Midbrain (tissue), 1 donor: ENCODE measurements at regions not wholly inside any gene's neighbourhood (a gene's known extent, or its start where the extent isn't known, plus 50 kb on each side); places are given as distances from the start of the nearest gene placed in this dataset.
"Not testable (repeated sequence)": the region's sequence is repeated elsewhere in the genome, so short reads cannot be mapped to it uniquely, and the experiment has no call there.

Source experiments
- DNase-seq: peaks from one replicate; lab custom pipeline; 2025; lab: John Stamatoyannopoulos, UW

DNA sequence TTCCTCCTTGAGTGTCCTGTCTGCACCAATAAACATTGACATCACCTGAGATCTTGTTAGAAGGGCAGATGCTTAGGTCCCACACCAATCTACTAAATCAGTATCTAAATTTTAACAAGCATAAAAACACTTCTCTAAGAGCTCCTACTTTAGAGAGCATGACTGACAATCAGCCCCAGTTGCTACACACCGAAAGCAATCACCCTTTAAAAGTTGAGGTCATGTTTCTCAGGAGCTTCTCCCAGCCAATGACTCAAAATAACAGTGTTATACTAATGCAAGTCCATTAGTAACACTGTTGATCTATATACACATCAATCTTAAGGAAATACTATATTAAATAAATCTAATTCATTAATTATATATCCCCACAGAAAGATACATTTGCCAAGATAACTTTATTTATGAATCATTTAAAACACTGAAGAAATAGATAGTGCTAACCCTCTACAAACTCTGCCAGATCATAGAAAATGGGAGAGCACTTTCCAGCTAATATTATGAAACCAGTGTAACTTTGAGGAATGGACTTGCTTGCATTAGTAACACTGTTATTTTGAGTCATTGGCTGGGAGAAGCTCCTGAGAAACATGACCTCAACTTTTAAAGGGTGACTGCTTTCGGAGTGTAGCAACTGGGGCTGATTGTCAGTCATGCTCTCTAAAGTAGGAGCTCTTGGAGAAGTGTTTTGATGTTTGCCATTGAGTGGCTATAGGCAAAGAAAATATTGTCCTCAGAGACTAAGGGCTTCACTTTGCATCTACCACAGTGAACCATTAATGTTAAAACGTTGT is 109.8 kb upstream of the HDX start:
- no peak for DNase-seq

DNA sequence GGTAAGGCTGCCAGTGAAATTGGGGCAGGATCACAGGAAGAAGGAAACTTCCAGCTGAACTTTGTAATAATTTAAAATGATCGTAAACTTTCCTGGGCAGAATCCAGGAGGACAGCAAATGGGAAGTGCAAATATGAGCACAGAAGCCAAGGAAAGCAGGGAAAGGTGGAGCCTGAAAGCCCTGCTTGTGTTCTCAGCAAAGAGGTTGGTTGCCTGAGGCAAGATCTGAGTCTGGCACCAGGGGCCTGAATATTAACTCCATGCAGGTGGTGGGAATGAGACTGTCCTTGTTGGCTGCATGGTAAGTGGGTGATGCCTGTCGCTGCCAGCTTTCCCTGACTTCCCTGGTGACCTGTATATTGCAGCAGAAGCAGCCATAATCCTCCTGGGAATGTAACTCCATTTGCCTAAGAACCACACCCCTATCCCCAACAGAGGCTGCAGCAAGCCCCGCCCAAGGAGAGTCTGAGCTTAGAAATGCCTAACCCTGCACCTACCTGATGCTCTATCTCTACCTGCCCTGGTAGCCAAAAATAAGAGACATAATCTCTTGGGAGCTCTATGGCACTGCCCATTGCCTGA is 132.0 kb upstream of the HDX start:
- no peak for DNase-seq

DNA sequence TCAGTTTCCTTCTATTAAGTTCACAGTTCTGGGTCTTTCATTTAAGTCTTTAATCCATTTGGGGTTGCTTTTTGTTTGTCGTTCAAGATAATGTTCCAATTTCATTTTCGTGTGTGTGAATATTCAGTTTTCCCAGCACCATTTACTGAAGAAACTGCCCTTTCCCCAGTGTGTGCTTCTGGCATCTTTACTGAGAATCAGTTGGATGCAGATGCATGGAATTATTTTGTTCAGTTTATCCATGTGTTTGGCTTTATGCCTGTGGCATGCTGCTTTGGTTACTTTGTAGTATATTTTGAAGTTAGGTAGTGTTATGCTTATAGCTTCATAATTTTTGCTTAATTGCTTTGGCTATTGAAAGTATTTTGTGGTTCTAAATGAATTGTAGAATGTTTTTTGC is 163.8 kb upstream of the HDX start:
- DNase-seq = no peak

DNA sequence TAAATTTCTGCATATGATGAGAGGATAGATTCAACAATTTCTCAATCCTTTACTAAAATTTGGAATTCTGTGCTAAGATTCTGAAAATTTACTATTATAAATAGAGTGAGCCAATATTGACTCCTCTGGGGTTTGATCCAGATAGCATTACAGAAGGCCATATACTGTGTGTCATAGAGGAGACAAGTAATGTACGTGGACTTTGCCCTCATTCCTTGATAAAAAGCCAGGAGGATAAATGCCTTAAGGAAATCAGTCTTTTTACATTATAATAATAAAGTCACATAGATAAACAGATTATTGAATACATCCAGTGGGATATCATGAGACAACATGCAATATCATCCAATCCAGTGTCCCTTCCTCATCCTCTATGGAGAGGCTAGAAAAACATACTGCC is 188.0 kb upstream of the HDX start:
- DNase-seq = no peak

DNA sequence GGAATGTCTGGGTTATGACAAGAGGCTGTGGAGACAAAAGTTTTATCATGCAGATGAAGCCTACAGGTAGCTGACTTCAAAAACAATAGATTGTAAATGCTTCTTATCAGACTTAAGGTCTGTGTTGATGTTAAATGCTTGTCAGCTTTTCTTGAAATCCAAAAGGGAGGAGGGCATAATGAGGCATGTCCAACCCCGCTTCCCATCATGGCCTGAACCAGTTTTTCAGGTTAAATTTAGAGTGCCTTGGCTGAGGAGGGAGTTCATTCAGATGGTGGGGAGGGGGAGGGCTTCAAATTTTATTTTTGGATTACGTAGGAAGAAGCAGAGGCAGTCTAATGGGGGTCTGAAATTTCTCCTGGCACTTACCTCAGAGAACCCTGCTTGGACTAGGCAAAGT is 207.7 kb upstream of the HDX start:
- no peak for DNase-seq

DNA sequence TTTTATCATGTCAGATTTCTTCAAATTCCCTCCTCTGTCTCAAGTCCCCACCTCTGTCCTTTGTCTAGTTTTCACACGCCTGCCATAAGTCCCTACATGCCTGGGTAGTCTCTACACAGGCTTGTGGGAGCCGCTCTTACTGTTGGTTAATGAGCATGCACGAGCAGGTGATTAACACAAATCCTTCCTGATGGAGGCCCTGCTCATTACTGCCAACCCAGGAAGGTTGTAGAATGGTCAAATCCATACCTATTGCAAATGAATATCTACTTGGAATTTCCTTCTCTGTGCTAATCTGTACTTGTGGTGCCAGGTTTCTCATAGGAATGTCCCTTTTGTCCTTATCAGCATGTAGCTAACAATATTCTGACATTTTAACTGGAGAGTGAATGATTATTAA is 208.4 kb upstream of the HDX start:
- DNase-seq = no peak

DNA sequence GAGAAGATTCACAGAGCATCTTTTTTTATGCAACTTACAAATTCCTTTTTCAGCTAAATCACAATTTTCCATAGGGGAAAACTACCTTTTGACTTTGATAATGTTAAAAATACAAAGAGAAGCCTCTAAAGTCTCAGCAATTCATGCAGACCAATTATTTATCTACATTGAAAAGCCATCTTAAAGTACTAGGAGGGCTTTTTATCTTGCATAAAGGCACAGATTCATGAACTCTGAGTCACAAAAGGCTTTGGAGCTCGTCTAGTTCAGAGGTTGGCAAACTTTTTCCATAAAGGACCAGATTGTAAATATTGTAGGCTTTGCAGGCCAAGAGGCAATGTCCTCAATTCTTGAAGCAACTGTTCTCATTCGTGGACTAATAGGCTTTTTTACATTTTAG is 210.4 kb upstream of the HDX start:
- no peak for DNase-seq

DNA sequence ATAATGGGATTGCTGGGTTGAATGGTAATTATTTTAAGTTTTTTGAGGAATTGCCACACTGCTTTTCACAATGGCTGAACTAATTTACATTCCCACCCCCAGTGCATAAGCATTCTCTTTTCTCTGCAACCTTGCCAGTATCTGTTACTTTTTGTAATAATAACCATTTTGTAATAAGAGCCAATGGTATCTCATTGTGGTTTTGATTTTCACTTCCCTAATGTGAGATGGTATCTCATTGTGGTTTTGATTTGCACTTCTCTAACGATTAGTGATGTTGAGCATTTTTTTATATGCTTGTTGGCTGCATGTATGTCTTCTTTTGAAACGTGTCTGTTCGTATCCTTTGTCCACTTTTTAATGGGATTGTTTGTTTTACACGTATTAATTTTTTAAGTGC is 213.1 kb upstream of the HDX start:
- no peak for DNase-seq

DNA sequence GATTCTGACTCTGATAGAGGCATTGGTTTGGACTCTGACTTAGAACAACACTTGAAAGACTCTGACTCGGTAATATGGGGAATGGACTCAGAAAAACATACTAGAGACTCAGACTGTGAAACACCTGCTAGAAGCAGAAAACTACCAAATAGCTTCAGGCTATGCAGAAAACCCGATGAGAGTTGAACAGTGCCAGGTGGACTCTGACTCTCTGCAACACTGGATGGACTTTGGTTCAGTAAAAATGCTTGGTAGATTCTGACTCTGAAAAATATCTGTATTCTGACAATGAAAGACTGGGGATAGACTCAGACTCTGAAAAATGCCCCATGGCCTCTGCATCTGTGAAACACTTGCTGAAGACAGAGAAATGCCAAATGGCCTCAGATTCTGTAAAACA is 215.1 kb upstream of the HDX start:
- DNase-seq = no peak

DNA sequence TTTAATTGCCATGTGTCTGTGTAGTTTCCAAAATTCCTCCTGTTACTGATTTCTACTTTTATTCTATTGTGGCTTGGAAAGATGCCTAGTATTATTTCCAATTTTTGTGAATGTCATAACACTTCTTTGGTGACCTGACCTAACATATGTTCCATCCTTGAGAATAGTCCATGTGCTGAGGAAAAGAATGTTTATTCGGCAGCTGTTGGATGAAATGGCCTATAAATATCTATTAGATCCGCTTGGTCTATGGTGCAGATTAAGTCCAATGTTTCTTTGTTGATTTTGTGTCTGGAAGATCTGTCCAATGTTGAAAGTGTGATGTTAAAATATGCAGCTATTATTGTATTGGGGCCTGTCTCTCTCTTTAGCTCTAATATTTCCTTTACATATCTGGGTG is 219.2 kb upstream of the HDX start:
- no peak for DNase-seq

DNA sequence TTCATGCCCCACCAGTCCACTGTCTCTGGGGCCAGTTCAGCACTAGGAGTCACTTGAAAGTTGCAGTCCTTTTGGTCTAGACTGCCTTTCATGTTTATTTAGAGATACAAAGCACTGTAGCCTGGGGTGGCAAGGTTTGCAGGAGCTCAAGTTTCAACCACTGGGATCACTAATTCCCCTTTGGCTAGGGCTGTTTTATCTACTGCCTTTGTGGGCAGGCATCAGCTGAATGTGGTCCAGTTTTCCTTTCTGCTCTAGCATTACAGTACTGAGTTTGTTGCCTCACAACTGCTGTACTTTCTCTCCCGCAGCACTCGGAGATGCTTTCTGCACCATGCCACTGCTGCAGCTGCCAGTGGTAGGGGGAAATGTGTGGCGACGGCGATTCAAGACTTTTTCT is 222.3 kb upstream of the HDX start:
- no peak for DNase-seq

DNA sequence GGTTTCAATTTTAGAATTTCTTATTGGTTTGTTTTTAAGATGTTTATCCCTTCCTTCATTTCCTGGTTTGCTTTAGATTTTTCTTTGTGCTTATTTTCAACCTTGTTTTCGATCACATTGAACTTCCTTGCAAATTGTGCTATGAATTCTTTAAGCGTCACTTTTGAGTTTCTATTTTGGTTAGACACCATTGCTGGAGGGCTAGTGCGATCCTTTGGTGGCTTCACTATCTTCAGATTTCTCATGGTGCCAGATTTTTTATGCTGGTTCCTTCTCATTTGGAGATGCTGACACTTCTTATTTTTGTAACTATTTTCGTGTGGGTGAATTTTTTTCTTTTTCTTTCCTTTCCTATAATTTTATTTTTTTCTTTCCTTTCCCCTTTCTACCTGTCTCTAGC is 227.2 kb upstream of the HDX start:
- no peak for DNase-seq

DNA sequence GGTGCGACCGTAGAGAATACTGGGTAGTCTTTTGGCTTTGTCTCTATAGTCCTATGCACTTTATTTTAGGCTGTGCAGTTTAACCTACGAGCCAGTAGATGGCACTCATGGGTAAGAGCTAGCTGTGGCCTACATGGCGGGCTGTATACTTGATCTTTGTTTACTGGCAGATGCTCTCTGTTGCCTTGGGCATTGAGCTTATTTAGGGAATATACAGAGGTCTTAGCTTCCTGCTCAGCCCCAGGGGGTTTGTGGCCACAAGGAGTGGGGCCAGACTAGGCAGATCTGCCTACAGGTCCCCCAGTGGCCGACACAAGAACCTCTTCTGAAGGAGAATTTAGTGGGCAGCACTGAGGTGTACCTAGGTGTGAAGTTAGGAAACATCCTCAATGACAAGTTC is 227.6 kb upstream of the HDX start:
- DNase-seq = peak; percentile 43

DNA sequence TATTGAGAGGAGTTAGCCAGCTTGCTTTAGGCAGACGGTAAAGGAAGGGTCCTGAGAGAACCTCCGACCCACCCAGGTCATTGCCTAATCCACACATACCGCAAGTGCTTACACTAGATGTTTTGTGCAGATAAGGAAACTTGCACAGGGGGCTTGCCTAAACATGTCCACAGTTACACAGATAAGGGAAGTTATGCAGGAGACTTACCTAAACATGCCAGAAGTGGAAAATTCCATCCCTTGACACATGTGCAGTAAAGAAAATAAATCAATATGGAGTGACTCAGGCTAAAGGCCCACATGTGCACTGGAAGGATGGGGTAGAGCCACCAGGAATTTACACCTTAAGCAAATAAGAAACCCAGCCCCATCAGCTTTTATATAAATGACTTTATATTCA is 232.8 kb upstream of the HDX start:
- no peak for DNase-seq

DNA sequence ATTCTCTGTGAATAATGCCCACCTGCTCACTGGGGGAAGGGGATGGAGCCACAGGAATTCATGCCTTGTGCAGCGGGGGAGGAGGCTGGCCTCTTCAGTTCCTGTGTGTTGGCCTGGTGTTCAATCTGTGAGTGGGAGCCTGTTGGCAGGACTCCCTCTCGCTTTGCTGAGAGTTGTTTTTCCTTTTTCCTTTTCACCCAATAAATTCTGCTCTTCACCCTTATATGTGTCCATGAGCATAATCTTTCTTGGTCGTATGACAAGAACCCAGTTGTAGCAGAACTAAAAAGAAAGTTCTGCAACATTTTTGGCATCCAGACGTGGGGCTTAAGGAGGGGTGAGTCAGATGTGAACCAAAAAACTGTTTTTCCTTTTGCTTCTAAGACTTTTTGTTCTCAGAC is 235.2 kb upstream of the HDX start:
- no peak for DNase-seq

DNA sequence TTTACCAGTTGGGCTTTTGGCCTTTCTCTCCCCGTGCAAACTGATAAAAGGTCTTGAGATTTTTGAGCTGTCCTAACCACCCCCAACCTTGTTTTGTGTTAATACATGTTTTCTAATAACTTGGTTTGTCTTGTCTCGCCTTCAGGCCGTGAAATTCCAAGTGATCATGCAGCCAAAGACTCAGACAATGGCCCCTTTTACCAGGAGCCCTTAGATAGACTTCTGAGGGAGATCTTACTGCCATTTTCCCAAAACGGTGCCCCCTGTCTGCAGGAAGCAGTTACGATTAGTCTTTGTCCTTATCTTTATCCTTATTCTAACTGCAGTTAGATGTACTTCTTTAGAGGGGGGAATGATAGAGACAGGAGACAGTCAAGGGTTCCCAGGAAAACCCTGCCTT is 245.3 kb upstream of the HDX start:
- no peak for DNase-seq

DNA sequence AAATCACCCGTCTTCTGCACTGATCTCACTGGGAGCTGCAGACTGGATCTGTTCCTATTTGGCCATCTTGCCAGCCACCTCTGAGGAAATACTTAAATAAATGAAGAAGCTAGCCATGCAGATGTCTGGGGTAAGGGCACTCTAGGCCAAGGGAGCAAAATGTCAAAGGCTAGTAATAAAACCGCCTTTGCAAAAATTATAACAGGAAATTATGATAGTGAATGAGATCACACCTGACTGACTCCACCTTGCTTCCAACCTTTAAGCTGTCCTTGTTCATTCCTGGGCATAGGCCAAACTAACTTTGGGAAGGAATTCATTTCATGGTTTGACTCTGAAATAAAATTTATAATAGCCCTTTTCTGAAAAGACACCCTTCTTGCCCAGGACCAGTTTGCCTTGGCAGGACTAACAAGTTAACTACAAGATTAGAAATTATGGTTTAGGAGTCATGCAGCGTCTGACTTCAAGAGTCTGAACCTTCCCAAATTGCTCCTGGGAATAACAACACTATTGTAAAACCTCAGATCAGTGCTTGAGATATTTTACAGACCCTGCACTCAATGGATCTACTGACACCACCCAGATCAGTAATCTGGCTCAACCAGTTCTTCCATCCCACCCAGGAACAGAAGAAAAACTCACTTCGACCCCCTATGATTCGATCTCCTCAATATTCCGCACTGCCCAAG is 246.9 kb upstream of the HDX start:
- DNase-seq = no peak

DNA sequence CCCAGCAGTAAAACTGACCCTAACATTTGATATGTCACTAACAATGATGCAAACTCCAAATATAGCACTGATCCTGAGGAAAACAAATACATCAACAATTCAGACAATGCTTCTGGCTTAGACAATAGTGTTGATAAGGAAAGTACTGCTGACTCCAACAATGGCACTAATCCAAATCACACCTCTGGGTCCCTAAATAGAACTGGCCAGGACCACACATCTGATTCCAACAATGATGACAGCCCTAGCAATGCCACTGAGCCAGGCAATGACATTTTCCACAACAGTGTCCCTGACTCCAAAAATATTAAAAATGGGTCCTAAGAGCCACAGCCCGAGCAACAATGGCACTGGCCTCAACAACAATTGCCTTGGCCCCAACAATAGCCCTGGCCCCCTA is 243.1 kb upstream of the APOOL start:
- no peak for DNase-seq

DNA sequence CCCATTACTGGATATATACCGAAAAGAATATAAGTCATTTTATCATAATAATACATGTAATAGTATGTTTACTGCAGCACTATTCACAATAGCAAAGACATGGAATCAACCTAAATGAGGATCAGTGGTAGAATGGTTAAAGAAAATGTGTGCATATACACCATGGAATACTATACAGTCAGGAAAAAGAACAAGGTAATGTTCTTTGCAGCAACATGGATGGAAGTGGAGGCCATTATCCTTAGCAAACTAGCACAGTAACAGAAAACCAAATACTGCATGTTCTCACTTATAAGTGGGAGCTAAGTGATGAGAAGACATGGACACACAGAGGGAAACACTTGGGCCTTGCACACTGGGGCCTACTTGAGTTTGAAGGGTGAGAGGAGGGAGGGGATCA is 207.4 kb upstream of the APOOL start:
- DNase-seq = no peak

DNA sequence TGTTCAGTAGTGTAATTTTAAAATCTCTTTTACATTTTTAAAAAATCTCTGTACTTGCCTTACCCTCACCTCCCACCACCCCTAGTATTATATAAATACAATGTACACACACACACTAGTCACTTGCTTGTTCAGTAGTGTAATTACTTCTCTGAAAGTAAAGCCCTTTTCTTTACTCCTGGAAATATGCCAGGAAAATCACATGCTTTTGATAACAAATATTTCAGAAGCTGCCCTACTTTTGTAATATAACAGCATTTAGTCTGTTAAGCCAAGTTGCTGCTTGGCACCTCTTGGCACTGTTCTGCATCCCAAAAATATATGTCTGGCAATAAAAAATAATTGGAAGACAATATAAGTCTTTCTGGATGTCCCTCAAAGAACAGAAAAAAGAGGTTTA is 172.8 kb upstream of the APOOL start:
- DNase-seq = no peak

DNA sequence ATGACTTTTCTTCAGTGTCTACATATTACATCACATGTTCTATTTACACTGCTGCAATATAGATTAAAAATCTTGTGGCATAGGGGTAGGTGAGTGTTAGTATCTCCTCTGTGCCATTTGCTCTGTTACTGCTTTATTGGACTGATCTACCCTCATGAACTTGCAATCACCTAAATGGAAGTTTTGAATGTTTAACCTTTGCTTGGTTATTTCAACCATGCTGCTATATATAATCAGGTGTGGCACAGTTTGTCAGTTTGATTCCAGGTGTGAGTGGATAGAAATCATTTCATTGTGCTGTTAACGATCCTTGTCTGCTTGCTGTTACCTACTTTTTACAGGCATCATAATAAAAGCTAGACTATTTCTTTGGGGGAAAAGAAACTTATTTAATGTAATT is 157.1 kb upstream of the APOOL start:
- not testable (repeated sequence) for DNase-seq

DNA sequence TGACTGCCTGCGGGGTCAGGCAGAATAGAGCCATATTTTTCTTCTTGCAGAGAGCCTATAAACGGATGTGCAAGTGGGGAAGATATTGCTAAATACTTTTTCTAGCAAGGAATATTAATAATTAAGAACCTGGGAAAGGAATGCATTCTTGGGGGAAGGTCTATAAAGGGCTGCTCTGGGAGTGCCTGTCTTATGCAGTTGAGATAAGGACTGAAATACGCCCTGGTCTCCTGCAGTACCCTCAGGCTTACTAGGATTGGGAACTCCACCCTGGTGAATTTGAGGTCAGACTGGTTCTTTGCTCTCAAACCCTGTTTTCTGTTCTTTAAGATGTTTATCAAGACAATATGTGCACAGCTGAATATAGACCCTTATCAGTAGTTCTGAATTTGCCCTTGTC is 152.5 kb upstream of the APOOL start:
- DNase-seq = not testable (repeated sequence)

DNA sequence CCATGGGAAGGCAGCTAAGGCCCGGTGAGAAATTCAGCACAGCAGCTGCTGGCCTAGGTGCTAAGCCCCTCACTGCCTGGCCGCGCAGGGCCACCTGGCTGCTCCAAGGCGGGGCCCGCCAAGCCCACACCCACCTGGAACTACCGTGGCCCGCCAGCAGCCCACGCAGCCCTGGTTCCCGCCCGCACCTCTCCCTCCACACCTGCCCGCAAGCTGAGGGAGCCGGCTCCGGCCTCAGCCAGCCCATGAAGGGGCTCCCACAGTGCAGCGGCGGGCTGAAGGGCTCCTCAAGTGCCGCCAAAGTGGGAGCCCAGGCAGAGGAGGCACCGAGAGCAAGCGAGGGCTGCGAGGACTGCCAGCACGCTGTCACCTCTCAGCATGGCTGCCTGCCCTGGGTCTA is 146.9 kb upstream of the APOOL start:
- DNase-seq = not testable (repeated sequence)

DNA sequence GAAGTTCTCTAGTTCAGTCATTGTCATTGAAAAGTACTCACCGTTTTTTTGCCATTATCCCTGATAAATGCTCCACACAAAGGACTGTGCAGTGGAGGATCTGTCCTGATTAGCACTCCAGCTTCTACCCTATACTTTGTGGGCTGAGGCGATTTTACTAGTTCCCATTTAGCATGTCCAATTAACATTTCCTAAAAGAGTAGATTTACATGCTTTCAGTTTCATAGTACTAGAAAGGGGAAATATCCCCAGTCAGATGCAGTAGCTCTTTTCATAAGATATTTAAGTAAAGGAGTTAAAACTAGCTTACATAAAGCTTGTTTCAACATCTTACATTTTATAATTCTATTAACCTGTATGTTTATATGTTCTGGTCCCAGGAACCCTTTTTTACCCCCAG is 144.9 kb upstream of the APOOL start:
- DNase-seq = not testable (repeated sequence)
